GM19452 (cell line): ENCODE measurements at regions not wholly inside any gene's neighbourhood (a gene's known extent, or its start where the extent isn't known, plus 50 kb on each side); places are given as distances from the start of the nearest gene placed in this dataset.

Source experiments
- ATAC-seq: cut with Tn5 transposase; IDR thresholded peaks from one replicate; pipeline ENCODE4 v1.9.1; 2021; ENCODE audit not compliant: unreplicated experiment

GRCh38 chr5:88144219-88145001, 124.2 kb downstream of the TMEM161B start:
- ATAC-seq, result no peak

GRCh38 chr5:88143693-88144218, 124.9 kb downstream of the TMEM161B start:
- ATAC-seq, result no peak

- no peak for ATAC-seq
Measured at GRCh38 chr5:88142886-88143692, 125.6 kb downstream of the TMEM161B start.

GRCh38 chr5:88142636-88142885, 126.1 kb downstream of the TMEM161B start:
- ATAC-seq, result no peak

- peak; percentile 89 for ATAC-seq
Measured at GRCh38 chr5:88140856-88141752, 127.5 kb downstream of the TMEM161B start.

DNA sequence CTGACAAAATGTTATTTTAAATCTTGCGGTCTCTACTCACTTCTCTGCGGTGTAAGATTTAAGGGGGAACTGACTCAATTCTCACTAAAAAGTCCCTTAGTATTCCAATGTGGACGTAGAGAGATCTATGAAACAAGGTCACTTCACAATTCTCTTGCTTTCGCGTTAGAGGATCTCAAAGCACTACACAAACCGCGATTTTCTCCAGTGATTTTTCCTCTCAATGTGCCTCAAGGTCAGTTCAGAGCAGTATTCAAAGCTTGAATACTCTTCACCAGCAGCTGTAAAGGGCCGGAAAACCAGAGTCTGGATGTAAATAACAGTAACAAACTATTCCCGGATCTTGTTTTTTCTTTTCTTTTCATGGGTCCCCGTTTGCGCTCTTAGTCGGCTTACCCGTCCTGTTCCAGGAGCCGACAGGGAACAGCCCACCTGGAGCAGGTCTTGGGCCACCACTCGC, 128.2 kb downstream of the TMEM161B start:
- no peak for ATAC-seq

- no peak for ATAC-seq
Measured at GRCh38 chr5:88130211-88130815, 138.3 kb downstream of the TMEM161B start.

DNA sequence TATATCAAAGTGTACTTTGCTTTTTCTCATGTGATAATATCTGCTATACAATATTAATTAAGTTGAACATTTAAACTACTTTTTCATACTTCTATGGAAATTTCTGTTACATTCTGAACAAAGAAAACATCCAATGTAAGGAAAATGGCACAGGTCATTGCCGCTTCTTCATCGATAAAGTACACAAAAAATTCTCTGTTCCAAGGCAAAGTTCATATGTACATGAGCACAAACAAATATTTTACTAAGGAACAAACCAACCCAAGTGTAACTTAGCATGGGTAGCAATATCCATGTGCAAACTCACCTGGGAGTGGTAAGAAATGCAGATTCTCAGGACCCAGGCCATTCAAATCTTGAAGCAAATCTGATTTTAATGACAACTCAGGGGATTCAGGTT, 139.8 kb downstream of the TMEM161B start:
- ATAC-seq, result no peak

GRCh38 chr5:88119535-88120125, 149.0 kb downstream of the TMEM161B start:
- no peak for ATAC-seq

- ATAC-seq, result no peak
Measured at GRCh38 chr5:88118179-88118578, 150.5 kb downstream of the TMEM161B start.

- ATAC-seq, result no peak
Measured at GRCh38 chr5:88117546-88117945, 151.1 kb downstream of the TMEM161B start.

GRCh38 chr5:88116396-88116795, 152.2 kb downstream of the TMEM161B start:
- no peak for ATAC-seq

GRCh38 chr5:88115211-88115610, 153.4 kb downstream of the TMEM161B start:
- no peak for ATAC-seq

DNA sequence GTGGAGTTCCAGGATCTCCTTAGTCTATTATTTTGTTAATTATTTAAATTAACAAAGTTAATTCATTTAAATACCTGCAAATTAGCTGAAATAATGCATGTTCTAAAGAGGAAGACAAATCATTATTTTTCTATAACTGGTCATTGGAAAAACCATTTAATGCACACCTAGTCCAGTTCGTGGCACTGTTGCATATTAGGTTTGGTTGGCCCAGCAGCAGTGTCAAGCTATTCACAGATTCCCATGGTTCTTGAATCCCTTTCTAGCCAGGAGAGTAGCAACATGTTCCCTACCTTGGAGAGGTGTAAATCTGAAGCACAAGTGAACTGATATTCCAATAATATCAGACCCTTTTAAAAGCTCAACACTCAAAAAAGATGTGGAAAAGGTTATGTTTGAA, 155.2 kb downstream of the TMEM161B start:
- ATAC-seq, result no peak

- no peak for ATAC-seq
Measured at GRCh38 chr5:88109818-88110217, 158.8 kb downstream of the TMEM161B start.

DNA sequence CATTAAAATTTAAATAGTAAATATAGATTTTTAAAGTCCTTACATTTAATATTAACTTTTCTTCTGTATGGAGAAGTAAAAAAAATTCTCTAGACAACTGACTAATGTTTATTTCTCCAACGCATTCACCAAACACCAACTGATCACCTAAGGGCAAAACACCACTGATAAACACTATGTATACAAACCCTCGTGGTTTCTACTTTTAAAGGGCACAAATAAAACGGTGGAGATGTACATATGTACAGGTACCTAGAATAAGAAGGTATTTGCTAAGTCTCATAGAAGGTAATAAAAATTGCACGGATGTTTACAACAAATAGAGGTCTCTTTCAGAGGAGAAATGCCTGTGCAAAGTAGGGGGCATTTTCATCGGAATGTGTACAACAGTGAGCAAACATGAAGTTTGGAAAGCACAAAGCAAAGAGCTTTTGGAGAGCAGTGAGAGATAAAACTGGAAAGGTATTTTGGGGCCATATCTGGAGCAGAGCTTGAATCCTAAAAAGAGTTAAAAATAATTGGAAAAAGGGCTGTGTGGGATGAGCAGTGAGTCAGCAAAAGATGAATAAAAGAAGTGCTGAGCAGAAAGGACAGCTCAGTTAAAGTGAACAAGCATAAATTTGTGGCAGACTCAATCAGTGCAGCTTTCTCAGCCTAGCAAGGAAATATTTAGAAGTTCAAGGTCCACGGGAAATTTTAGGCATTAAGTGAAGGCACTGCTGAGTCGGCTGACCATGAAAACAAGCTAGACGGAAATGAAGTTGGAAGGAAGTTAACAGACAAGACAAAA, 160.0 kb downstream of the TMEM161B start:
- no peak for ATAC-seq

GRCh38 chr5:88094906-88095496, 173.6 kb downstream of the TMEM161B start:
- ATAC-seq, result no peak

- ATAC-seq, result no peak
Measured at GRCh38 chr5:88094403-88094802, 174.2 kb downstream of the TMEM161B start.

DNA sequence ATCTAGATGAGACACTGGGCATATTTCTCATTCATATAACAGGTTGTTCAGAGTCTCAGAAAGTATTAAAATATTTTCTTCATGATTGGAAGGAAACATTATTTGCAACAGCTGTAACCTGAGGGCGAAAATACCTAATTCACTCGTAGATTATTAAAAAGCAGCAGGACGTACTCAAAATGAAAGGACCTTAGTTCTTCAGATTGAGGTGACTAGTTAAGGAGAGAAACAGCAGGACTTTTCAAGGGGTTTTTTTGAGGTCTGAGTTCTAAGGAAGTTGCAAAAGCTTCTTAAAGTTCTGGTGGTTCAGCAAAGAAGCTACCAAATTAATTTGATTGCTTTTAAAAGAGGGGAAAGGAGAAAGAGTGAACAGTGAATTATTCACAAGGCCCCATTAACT, 174.9 kb downstream of the TMEM161B start:
- ATAC-seq, result no peak
